NCI-H2227 treated with DMSO at 0.1 percent for 48 hours (cell line): ENCODE measurements at regions not wholly inside any gene's neighbourhood (a gene's known extent, or its start where the extent isn't known, plus 50 kb on each side); places are given as distances from the start of the nearest gene placed in this dataset.
"Not testable (repeated sequence)": the region's sequence is repeated elsewhere in the genome, so short reads cannot be mapped to it uniquely, and the experiment has no call there.

Experiments used
- DNase-seq: peaks from one replicate; lab custom pipeline; 2025; lab: John Stamatoyannopoulos, UW

- DNase-seq = no peak
These were observed 90.8 kb downstream of the ARL4C start for GRCh38 chr2:234406085-234406484.

DNA sequence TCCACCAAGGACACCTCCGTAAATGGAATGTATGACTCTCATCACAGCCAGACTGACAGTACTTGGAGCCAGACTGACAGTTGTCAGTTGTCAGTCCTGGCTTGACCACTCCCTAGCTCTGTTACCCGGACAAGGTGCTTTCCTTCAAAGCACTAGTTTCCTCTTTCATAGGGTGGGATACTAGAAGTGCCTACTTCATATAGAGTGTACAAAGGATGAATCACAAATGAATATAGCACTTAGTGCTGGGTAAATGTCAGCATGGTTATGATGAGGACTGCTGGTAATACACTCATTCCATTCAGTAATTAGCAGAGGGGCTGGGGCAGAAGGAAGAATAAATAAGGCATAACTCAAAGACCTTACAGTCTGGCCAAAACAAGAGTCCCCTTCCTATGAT, 91.4 kb downstream of the ARL4C start:
- DNase-seq = no peak

DNA sequence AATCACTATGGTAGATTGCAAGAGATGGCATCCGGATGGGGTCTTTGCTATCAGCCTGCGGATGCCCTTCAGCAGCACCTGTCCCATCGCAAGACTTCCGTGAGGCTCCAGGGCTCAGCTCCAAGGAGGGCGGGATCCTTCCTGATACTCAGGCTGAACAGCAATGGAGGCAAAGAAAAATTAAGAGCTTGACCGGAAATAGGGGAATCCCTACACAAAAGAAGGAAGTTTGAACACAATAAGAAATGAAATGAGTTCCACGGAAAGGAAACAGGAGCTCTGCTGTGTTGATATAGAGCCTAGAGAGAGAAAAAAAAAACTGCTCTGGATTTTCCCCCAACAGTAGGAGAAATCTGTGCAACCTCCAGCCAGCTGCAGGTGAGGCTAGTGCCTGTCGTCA, 91.9 kb downstream of the ARL4C start:
- no peak for DNase-seq

GRCh38 chr2:234403751-234404150, 93.1 kb downstream of the ARL4C start:
- no peak for DNase-seq

DNA sequence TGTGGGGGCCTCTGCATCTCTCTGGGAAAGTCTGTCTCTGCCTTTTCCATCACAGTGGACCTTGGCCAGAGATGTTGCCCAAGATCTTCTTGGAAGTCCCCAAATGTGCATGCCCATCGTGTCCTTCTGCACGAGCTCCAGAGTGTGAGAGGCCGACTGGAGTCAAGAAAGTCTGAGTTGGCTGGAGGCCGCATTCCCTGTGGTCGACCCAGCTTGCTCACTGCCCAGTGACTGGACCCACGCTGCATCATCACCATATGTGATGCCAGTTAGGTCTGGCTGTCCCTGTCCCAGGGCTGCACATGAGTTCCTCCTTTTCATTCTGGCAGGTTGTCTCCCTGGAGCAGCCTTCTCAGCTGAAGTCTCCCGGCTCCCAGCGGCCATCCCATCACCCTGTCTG, 93.8 kb downstream of the ARL4C start:
- no peak for DNase-seq

GRCh38 chr2:234401426-234401825, 95.5 kb downstream of the ARL4C start:
- no peak for DNase-seq

GRCh38 chr2:234399451-234400246, 97.2 kb downstream of the ARL4C start:
- no peak for DNase-seq

GRCh38 chr2:234398531-234398930, 98.3 kb downstream of the ARL4C start:
- DNase-seq = no peak

DNA sequence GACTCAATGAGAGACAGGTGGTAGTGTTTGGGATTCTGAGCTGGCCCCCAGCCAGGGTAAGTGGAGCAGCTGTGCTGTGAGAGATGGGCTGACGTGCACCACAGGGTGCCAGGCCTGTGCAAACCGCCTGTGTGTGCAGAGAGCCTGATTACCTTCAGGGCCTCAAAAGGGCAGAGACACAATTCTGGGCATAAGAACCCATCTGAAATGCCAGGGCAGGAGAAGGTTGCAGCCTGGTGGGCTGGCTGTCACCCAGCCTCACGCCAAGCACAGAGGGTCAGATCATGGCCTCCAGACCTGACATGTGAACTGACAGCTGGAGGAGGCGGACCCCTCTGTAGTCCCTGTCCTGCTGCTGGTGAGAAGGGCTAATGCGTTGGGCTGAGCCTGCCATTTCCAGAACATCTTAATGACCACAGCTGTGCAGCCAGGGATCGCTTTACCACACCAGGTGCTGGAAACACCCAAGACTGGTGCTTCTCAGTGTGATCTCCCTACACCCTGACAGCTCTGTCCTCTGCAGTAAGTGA, 100.9 kb downstream of the ARL4C start:
- DNase-seq = peak; percentile 68

GRCh38 chr2:234394450-234394849, 102.4 kb downstream of the ARL4C start:
- no peak for DNase-seq

DNA sequence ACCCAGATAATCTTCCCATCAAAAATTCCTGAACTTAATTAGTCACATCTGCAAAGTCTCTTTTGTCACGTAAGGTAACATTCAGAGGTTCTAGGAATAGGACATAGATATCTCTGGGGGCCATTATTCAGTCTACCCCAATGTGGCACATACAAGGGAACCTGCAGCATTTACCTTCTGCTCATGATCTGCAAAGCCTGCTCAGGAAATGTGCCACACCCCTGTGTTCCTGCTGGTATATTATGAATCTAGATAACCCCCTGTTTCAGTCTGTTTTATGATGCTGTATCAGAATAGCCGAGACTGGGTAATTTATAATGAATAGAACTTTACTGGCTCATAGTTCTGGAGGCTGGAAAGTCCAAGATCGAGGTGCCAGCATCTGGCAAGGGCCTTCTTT, 103.5 kb downstream of the ARL4C start:
- no peak for DNase-seq

DNA sequence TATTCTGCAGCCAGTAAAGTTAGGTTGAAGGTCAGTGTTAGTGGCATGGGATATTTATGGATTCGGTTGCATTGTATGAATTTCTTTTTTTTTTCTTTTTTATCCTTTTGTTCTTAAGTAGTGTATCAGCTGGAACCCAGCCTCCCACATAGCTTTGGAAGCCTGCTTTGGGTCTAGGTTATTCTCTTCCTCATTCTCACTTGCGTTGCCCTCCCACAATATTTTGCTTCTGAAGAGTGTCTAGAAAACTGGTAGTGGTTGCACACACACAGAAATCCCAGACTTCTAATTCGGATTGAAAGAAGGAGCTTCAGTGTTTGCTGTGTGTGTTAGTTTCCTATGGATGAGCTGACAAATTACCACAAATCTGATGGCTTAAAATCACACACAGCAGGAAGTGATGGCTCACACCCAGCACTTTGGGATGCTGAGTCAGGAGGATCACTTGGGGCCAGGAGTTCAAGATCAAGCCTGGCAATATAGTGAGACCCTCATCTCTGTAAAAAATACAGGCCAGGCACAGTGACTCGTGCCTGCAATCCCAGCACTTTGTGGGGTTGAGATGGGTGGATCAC, 104.8 kb downstream of the ARL4C start:
- no peak for DNase-seq

DNA sequence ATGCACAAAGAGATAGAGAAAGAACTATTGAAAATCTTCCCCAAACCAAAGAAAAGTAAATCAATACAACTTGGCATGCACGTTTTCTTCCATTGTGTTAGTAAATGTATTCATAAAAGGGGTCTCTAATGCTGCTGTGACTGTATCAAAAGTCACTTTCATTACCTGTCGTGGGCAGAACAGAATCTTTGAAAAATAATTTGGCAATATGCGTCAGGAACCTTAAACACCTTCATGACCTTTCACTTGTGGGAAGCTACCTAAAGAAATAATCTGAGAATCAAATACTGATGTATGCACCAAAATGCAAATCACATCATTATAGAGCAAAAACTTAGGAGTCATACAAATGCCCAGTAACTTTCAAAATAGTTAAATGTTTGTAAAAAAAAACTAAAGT, 105.3 kb downstream of the ARL4C start:
- DNase-seq = no peak

GRCh38 chr2:234389661-234390060, 107.2 kb downstream of the ARL4C start:
- DNase-seq = not testable (repeated sequence)

DNA sequence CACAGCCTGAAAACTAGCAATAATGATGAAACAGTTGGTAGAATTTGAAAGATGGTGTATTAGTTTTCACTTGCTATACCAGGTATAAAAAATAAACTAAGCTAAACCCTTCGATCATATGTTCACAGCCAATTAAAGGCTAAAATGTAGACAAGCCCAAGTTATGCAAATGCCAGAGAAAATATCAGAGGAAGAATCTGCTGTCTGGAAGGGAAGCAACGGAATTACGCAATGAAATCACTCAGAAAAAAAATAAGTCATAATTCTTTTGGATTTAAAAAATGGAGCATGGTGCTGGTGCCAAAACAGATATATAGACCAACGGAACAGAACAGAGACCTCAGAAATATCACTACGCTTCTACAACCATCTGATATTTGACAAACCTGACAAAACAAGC, 108.3 kb downstream of the ARL4C start:
- no peak for DNase-seq

- no peak for DNase-seq
These were observed 109.9 kb downstream of the ARL4C start for GRCh38 chr2:234386971-234387370.

GRCh38 chr2:234382131-234382530, 114.8 kb downstream of the ARL4C start:
- no peak for DNase-seq

DNA sequence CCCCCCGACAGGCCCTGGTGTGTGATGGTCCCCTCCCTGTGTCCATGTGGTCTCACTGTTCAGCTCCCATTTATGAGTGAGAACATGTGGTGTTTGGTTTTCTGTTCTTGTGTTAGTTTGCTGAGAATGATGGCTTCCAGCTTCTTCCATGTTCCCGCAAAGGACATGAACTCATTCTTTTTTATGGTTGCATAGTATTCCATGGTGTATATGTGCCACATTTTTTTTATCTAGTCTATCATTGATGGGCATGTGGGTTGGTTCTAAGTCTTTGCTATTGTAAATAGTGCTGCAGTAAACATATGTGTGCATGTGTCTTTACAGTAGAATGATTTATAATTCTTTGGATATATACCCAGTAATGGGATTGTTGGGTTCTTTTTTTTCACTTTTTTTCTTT, 117.9 kb downstream of the ARL4C start:
- not testable (repeated sequence) for DNase-seq

- DNase-seq = no peak
These were observed 118.4 kb downstream of the ARL4C start for GRCh38 chr2:234378440-234378839.

DNA sequence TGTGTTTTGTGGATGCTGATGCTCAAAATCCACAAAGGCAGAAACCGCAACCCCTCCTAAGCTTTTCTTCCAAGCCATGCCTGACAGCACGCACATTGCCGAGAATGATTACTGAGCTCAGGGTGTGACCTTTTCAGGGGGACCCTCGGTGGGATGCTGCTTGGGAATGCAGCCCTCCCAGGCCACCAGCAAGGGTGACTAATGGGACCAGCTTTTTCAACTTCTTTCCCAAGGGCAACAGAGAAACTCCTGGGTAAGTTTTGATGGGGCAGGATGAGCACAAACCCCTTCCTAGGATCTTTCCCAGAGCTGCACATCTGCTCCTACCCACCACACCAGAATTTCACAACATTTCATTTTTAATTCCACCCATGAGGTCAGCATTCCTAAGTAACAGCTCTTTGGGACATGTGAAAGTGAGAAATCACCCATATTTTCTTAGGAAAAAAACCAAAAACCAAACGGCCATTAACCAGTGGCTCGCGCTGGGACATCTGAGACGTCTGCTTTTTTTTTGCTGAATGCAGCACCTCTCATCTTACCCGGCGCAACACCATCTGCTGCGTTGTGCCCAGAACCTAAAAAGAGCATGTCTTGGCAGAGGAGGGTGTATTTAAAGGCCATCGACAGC, 119.0 kb downstream of the ARL4C start:
- DNase-seq = no peak

GRCh38 chr2:234376229-234376628, 120.7 kb downstream of the ARL4C start:
- no peak for DNase-seq

GRCh38 chr2:234375176-234375880, 121.6 kb downstream of the ARL4C start:
- no peak for DNase-seq

DNA sequence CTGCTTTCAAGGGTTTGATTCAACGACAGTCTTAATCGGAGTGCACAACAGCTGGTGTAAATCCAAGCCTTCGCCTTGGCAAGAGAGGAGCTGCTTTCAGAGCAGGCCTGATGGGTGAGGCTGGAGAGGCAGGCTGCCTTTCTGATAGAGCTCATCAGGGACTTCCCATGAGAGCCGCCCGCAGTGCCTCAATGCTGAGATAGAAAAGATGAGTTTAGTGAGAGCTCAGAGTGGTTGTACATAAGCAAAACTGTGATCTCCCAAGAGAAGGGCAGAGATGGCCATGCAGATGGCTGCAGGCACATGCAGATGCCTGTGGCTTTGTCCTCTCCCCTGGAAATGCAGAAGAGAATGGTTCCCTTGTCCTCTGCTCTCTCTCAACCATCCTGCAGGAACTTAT, 122.1 kb downstream of the ARL4C start:
- DNase-seq = no peak
